ENCODE measurements at regions not wholly inside any gene's neighbourhood (a gene's known extent, or its start where the extent isn't known, plus 50 kb on each side); places are given as distances from the start of the nearest gene placed in this dataset.

DNA sequence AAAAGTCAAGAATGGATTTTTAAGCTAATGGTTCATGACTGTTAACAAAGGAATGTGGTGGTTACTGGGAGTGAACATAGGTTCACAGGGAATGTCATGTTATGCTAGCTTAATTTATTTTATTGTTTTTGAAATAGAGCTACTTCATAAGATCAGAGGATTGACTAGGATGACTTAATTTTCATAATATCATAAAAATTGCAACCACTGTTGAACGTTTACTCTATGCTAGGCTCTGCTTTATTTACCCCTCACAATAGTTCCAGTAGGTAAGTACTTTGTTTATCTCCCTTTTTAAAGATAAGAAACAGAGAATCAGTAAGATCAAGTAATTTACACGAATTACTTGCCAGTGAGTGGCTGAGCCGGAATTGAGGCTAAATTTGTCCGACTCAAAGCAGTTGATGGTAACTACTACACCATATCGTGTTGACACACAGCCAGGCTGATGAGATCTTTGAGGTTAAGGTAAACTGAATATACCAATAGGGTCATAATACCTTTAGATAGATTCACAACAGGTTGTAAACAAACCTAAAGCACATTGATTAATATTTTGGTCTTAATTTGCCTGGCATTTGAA is 194.6 kb upstream of the CITED2 start:
- in situ Hi-C loops (cut with MboI; ENCODE audit: low sequenced_read_pairs) = no loop called here

DNA sequence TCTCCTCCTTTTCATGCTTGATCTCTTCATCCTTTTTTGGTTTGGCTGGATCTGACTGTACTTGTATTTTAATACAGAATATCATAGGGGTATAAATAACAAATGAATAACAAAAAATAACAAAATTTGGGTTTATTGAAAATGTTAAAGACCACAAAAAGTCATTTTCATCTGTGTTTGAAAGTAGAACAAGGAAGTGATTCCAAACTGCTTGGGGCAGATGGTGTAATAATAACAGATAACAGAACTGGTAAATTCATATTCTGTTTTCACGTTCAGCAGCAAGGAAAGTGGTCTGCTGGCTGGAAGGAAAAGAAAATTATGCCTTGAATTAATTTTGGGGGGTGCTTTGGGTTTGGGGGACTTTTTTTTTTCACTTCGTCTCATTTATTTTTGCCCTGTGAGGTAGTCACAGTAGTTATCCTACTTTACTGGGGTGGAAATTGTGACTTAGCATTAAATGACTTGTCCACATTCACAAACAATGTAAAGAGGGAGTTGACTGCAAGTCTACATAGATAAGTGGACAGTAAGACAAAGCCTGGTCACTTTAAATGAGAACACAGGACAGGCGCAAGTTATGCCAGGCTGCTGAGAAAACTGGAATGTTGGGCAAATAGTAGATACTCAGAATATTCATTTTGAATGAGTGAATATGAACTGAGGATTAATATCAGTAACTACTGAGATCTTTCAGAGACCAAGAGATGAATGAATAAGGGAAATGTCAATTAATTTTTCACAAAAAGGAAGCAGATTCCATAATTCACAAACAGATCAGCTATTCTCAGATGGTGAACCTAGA is 193.9 kb upstream of the CITED2 start:
- in situ Hi-C loops (cut with MboI; ENCODE audit: low sequenced_read_pairs) = no loop called here

DNA sequence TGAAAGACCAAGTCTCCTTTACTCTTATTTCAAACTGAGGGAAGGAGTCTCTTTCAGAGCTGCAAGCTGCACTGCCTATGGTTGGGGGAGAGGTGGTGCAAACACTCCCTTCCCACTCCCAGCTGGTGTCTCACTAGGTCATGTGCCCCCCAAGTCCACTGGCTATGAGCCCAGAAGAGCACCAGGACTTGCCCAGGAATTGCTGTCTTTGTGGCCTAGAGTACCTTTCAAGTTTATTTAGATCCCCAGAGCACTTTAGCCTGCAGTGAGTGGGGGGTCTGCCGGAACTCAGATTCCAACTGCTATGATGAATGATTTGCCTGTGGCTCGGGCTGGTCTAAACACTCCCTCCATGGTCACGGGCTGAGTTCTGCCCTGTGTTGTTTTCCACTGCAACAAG is 192.6 kb upstream of the CITED2 start:
- in situ Hi-C loops (cut with MboI; ENCODE audit: low sequenced_read_pairs) = no loop called here

DNA sequence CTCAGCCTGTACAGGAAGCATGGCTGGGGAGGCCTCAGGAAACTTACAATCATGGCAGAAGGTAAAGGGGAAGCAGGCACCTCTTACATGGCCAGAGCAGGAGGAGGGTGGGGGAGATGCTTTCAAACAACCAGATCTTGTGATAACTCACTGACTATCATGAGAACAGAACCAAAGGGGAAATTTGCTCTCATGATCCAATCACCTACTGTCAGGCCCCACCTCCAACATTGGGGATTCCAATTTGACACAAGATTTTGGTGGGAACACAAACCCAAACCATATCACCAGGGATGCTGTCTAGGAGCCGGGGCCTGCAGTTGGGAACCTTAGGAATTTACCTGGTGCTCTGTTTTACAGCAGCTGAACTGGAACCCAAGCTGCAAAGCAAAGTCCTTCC is 191.1 kb upstream of the CITED2 start:
- in situ Hi-C loops (cut with MboI; ENCODE audit: low sequenced_read_pairs) = no loop called here

DNA sequence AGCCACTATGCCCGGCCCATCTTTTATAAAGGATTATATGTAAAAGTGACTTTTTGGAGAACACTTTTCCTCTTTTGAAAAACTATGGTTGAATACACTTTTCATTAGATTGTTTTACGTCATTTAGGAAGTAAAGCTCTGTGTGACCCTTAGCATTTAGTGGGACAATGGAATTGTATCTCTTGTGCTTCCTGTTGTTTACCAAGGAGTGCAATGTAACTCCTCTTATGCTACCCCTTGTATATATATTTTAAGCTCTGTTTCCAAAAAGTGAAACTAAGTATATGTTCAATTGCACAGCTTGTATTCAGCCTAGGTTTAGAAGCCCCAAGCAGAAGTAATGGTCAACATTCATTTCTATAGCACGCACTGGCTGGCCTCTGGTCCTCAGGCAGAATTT is 183.1 kb upstream of the CITED2 start:
- in situ Hi-C loops (cut with MboI; ENCODE audit: low sequenced_read_pairs) = no loop called here

DNA sequence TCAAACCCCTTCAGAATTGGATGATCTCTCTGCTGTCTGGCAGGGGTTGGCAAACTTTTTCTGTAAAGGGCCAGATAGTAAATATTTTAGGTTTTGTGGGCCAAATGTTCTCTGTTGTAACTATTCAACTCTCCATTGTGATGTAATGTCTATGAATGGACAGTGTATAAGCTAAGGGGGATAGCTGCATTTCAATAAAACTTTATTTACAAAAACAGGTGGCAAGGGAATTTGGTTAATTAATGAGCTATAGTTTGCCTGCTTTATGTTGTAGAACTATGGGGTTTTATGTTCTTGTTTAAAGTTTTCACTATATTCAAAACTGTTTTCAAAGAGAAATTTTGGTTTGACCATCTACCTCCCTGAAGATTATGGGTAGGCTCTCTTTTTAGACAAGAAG is 182.1 kb upstream of the CITED2 start:
- in situ Hi-C loops (cut with MboI; ENCODE audit: low sequenced_read_pairs) = no loop called here

DNA sequence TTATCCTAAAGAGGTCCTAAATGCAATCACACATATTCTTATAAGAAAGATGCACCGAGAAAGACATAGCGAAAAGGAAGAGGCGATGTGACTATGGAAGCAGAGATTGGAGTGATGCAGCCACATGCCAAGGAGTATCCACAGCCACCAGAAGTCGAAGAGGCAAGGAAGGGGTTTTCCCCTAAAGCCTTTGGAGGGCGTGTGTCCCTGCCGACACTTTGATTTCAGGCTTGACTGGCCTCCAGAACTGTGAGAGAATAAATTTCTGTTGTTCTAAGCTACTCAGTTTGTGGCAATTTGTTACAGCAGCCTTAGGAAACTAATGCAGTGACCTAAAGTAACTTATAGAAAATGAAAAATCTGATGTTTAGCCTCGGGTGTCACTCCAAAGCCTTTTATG is 179.5 kb upstream of the CITED2 start:
- in situ Hi-C loops (cut with MboI; ENCODE audit: low sequenced_read_pairs) = no loop called here

DNA sequence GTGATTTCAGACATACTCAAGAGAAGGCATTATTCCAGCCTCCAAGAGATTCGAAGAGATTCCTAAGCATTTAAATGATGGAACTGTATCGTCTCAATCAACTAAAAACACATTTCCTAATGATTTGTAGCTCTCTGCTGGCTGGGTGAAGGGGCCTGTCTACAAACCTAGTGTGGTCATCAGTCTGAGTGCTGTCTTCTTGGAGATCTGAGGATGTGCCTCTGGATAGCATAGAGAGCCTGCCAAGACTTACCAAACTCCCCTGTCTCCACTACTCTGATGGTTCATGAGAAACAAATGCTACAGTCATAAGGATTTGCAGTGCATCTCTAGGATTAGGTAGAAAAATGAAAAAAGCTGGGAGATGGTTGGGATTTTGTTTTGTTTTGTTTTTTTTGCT is 176.9 kb upstream of the CITED2 start:
- in situ Hi-C loops (cut with MboI; ENCODE audit: low sequenced_read_pairs) = no loop called here

DNA sequence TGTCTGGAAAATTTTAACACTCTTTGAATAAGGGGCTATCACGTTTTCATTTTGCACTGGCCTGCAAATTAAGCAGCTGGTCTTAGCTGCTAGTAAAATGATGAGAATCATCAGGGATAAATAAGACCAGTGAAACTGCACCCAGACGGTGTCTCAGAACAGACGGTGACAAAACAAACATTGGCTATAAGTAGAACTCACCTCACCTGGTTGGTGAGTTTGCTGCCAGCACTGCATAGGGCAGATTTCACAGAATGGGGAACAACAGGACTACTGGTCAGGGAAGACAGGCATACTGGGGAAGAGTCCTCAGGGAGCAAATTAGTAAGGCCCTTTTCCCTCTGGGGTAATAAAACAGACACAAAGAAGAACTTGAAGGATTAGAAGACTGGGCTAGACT is 175.9 kb upstream of the CITED2 start:
- in situ Hi-C loops (cut with MboI; ENCODE audit: low sequenced_read_pairs) = no loop called here

DNA sequence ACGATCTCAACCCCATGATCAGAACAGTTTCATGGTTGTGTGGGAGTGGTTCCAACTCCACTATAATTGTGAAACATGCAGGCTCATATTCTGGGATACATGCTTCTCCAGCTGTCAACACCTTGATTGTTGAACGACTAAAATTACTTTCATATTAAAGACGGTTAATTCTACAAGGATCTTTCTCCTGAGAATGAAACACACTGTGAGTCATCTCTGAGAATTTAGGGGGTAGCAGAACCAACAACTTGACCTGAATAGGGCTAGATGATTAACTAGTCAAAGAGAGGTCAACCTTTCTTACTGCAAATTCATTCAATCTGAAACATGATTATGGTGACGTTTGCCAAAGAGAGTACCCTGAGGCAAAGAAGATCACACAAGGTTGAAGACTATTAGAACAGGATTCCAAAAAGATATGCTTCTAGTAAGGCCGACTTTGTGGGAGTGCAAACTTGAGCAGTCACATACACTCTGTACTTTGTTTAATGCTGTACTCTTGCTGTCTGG is 175.2 kb upstream of the CITED2 start:
- in situ Hi-C loops (cut with MboI; ENCODE audit: low sequenced_read_pairs) = no loop called here

DNA sequence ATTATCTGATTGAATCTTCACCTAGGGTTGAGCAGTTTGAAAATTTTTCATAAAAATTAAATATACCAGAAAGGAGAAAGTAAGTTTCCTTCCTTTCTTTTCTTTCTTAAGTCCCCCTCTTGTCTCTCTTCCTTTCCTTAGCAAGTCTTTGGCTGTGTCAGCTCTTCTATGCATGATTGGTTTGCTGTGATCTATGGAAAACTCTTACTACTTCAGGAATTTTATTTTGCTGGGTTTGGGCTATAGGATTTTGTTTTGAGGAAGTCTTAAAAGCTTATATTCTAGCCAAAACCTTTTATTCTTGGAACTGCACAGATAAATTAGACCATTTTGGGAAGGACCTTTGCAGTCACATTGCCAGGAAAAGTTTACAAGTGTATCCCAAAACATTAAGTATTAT is 173.4 kb upstream of the CITED2 start:
- in situ Hi-C loops (cut with MboI; ENCODE audit: low sequenced_read_pairs) = no loop called here

DNA sequence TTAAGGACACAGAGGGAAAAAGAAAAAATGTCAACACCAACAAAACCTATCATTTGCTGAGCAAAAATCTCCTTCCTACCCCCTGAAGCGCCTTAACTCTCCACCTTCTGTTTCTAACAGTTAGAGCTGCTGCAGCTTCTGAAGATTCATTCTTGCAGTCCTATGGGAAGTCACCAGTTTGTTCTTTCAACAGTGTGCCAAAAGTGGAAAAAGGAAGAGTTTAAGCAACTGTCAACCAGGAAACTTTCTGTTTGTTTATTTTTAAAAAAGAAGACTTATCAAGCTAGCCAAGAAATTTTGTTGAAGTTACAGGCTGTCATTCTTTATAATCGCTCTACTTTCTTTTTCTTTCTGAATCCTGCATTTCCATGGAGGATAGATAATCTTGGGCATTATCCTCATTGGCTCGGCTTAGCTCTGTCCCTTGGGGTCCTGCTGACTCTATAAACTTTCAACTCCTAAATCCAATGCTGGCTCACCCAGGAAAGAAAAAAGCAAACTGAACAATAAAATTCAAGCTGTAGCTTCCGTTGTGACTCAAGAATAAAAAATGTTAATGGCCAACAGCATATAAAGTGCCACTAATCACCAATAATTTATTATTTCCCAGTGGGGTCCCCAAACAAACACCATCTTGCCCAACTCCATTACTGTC is 172.8 kb upstream of the CITED2 start:
- in situ Hi-C loops (cut with MboI; ENCODE audit: low sequenced_read_pairs) = no loop called here

DNA sequence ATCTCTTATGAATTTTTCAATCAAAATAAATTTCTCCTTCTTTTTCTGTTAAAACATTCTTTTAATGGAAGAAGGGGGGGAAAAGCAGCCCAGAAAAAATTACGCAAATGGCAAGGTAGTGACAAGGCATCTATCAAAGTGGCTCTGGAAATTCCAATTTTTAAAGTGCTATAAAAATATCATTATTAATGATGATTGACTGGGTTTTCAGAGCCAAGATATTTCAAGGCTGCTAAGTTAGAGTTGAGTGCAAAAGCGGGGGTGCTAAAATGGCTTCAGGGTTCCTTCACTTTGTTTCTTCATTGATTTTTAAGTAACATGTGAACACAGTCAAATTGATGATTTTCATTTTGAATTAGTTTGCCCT is 171.6 kb upstream of the CITED2 start:
- in situ Hi-C loops (cut with MboI; ENCODE audit: low sequenced_read_pairs) = no loop called here

DNA sequence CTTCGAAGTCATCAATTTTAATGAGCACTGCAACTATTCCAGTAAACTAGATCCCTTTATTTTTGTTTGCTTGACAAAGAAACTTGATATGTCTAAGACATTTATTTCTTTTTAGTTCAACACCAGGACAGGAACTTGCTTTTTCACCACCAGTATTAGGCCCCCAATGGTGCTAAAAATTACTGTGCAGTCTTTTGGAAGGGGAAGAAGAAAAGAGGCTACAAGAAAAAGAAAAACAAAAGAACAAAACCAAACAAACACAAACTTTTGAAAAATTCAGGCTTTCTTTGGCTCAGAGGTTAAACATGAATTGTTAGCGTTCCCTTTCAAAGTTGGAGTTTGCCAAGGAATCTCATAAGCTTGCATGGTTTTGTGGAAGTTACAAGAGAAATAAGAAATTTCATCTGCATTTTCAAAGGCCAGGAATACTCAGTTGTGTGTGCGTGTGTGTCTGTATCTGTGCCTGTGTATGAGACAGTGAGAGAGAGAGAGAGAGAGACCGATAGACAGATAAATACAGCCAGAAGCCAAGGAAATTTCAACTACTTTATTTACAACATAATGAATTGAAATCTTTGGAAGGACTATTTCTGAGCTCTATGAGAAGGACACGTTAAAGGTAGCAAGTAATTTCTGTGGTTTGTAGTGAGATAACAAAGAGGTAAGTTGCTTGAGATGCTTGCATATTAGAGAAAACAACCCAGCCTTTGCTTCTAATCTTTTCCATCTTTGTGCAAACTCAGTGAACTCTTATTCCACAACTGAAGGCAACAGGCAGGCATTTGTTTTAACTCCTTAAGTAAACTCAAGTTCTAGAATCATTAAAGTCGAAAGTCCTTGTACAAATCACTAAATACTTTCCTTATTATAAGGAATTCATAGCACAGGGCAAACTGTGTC is 171.0 kb upstream of the CITED2 start:
- in situ Hi-C loops (cut with MboI; ENCODE audit: low sequenced_read_pairs) = no loop called here

DNA sequence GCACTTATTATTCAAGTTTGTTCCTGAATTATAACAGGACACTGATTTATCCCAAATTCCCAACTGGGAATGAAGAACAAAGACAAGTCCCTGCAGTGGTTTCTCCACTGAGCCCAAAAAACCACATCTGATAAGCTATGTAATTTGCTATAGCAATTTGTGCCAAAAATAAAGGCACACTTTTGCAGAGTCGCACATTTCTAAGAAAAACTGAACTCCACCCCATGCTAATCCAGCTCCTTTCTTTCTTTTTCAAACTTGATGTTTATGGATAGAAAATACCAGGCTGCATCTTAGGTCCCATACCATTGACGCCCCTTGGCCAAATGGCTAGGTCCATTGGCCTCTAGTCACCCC is 170.2 kb upstream of the CITED2 start:
- in situ Hi-C loops (cut with MboI; ENCODE audit: low sequenced_read_pairs) = no loop called here

DNA sequence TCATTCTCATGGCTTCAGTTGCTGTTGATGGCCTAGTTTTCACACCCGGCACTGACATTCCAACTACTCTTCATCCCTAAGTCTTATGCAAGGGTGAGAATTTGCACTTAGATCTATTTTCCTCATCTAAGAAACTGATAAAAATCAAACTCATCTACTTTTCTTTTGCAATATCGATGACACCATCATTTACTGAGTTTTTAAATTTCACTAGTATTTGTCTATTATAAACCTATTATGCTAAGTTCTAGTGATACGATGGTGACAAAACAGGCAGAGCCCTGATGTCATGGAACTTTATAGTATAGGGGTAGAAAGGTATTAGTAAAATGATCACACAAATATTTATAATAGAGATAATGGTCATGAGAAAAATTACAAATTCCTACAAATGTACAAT is 167.9 kb upstream of the CITED2 start:
- in situ Hi-C loops (cut with MboI; ENCODE audit: low sequenced_read_pairs) = no loop called here

DNA sequence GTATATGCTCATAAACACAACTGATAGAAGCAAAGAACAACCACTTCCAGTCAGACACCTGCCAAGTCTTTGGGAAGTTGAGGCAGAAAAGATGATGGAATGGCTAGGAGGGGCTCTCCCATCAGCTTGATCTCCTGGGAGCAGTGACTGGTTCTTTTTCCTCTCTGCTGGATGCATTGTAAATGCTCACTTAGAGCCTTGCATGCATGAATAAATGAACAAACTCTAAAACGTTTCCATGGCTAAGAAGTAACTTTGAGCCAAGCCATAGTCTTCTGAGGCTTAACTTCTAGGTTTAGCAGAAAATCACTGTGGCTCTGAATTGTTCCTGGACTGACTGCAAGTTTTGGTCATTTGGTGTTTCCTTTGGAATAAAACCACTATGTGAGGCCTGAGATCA is 166.4 kb upstream of the CITED2 start:
- in situ Hi-C loops (cut with MboI; ENCODE audit: low sequenced_read_pairs) = no loop called here

DNA sequence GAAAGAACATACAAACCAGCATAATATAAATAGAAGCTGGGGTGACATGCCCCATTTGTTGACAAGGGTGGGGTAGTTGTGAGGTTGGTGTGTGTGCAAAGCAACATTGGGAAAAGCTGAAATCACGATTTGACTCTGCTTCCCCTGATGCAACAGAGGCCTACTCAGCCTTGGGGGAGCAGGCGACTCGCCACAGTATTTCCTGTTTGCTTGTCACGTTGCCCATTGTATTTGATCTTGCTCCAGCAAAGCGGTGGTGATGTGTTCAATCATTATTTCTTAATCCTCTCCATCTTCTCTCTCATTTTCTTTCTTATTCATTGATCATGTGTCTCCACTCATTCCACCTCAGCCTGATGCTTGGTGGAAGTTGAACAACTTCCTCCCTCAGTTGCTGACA is 165.8 kb upstream of the CITED2 start:
- in situ Hi-C loops (cut with MboI; ENCODE audit: low sequenced_read_pairs) = no loop called here

DNA sequence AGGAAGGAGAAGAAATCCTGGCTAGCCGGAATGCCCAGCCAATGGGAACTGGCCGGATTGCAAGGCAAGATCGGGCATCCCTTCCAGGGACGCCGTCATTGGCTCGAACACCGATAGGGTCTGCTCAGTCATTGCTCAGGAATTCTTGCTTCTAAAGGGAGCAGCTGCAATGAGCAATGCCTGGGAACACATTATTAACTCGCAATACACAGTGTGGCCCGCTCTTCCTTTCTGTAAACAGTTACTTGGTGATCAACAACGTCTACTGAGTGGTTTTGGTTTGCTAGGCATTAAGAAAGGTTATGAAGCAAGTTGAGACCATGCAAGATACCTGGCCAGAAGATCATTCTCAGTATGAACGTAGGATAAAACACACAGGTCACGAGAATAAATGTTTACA is 165.4 kb upstream of the CITED2 start:
- in situ Hi-C loops (cut with MboI; ENCODE audit: low sequenced_read_pairs) = no loop called here

DNA sequence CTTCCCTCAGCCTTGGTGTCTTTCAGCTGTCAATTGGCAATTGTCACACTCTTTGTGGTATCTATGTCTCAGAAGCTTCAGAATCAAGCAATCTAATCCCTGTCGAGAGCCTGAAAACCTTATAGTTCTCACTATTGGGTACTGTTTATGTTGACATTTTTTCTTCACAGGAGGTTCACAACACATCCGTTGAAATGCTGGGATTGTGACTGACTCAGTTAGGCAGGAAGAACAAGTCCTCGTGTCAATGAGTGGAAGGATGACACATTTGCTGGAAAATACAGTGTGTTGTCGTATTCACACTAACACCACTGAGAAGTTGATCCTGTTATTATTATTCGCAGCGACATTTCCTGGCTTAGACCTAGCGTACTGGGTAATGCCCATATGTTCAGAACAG is 163.9 kb upstream of the CITED2 start:
- in situ Hi-C loops (cut with MboI; ENCODE audit: low sequenced_read_pairs) = no loop called here

All from HL-60/S4 treated with retinoic acid at 250 ng/mL for 4 days and 3 days (cell line).